GM12892 (cell line): ENCODE measurements at regions not wholly inside any gene's neighbourhood (a gene's known extent, or its start where the extent isn't known, plus 50 kb on each side); places are given as distances from the start of the nearest gene placed in this dataset.

Experiments used
- DNase-seq: peaks from one replicate; pipeline ENCODE4 v3.0.0; 2011; ENCODE audit not compliant: insufficient read length
- FAIRE-seq: peaks from 2 replicates; lab custom pipeline; 2011; peaks lifted over from hg19 to GRCh38; lab: Jason Lieb, UNC
- POLR2A ChIP-seq: IDR thresholded peaks from 2 replicates; pipeline ENCODE4 v1.6.1; 2011; ENCODE audit warnings: low read depth, low read length, control low read depth
- POLR2AphosphoS5 ChIP-seq: IDR thresholded peaks from 2 replicates; pipeline ENCODE4 v1.6.1; 2011; ENCODE audit warnings: low read depth, low read length, control low read depth
- TAF1 ChIP-seq: IDR thresholded peaks from 2 replicates; pipeline ENCODE4 v1.6.1; 2011; ENCODE audit warnings: low read depth, mild to moderate bottlenecking, control low read depth, low read length, borderline replicate concordance

DNA sequence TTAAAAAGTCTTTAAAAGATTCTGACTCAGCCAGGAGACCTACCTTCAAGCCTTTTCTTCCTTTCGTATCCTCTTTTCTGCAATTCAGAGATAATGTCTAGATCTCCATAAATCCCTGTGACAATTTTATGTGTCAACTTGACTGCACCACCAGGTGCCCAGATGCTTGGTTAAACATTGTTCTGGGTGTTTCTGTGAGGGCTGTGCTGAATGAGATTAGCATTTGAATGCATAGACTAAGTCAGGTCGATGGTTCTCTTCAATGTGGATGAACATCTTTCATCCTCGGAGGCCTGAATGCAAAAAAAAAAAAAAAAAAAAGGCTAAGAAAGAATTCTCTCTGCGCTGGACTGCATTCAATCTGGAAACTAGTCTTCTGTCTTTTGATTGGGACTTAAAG lies 1082.7 kb downstream of the NLGN4X start:
- TF ChIP-seq TAF1 (no peak), POLR2A (no peak), POLR2AphosphoS5 (no peak)
- DNase-seq (no peak), FAIRE-seq (no peak)

DNA sequence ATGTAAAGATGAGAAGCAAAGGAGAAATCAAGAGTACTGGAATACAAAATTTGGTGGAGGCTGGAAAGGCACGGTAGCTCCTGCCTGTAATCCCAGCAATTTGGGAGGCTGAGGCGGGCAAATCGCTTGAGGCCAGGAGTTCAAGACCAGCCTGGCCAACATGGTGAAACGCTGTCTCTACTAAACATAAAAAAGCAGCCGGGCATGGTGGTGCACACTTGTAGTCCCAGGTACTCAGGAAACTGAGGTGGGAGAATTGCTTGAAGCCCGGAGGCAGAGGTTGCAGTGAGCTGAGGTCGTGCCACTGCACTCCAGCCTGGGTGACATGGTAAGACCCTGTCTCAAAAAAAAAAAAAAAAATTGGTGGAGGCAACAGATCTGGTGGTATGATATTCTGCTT lies 1086.0 kb downstream of the NLGN4X start:
- TF ChIP-seq TAF1, result no peak
- TF ChIP-seq POLR2A, result no peak
- TF ChIP-seq POLR2AphosphoS5, result no peak

DNA sequence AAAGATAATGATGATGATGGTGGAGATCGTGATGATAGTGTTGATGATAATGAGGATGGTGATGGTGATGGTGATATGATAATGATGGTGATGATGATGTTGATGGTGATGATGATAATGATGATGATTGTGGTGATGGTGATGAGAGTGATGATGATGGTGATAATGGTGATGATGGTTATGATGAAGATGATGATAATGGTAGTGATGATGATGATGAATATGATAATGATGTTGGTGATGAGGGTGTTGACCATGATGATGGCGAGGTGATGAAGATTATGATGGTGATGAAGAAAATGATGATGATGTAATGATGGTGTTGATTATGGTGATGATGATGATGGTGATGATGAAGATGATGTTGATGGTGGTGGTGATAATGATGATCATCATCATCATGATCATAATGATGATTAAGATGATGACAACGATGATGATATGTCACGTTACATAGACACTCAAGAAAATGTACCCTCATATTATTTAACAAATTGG lies 1106.4 kb downstream of the NLGN4X start:
- FAIRE-seq, result no peak
- DNase-seq, result no peak
- no peak for TF ChIP-seq POLR2A
- no peak for TF ChIP-seq TAF1
- TF ChIP-seq POLR2AphosphoS5, result no peak

More for the DNA sequence above, 1086.0 kb downstream of the NLGN4X start:
- FAIRE-seq (no peak), DNase-seq (no peak)

DNA sequence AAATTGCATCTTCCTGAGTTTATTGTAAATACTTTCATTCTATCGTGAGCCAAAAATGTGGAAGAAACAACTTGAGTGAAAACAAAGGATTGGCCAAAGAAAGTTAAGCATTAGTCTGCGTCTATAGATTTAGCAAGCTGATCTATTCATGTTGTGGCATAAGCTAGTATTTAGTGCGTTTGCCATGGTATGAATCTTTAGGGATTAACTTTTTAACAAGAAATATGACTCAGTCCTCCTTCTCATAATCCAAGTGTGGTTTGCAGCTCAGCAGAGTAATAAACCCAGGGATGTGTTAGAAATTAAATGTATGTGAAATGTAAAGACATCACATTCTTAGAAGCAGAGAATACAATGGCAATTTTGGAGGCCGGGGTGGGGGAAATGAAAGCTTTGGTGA lies 1110.9 kb downstream of the NLGN4X start:
- DNase-seq, result no peak
- TF ChIP-seq POLR2AphosphoS5, result no peak
- TF ChIP-seq POLR2A, result no peak
- no peak for TF ChIP-seq TAF1
- FAIRE-seq, result no peak

DNA sequence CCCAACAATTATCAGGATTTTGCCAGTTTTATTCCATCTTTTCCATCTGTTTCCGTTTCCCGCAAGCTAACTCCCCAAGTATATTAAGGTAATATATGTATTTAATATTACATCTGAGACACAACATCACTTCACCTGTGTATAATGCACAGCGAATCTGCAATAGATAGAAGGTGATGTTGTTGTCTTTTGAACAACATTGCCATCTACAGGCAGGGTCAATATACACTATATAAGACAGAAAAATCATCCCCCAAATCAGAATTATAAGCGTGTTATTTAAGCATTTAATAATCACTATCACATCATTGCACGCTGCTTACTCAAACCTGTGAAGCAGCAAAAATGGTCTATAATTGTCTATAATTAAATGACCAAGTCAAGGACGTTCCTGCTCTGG lies 1115.5 kb downstream of the NLGN4X start:
- DNase-seq, result no peak
- FAIRE-seq, result no peak
- TF ChIP-seq POLR2AphosphoS5 (no peak), POLR2A (no peak), TAF1 (no peak)

DNA sequence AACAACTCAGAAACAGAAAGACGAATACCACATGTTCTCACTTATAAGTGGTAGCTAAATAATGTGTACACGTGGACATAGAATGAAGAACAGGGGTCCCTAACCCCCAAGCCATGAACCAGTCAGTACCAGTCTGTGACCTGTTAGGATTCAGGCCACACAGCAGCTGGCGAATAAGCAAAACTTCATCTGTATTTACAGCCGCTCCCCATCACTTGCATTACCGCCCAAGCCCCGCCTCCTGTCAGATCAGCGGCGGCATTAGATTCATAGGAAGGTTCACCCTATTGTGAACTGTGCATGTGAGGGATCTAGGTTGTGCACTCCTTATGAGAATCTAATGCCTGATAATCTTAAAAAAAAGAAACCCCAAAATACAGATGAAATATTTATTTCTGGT lies 1128.7 kb downstream of the NLGN4X start:
- no peak for DNase-seq
- no peak for FAIRE-seq
- TF ChIP-seq POLR2AphosphoS5 (no peak), TAF1 (no peak), POLR2A (no peak)

DNA sequence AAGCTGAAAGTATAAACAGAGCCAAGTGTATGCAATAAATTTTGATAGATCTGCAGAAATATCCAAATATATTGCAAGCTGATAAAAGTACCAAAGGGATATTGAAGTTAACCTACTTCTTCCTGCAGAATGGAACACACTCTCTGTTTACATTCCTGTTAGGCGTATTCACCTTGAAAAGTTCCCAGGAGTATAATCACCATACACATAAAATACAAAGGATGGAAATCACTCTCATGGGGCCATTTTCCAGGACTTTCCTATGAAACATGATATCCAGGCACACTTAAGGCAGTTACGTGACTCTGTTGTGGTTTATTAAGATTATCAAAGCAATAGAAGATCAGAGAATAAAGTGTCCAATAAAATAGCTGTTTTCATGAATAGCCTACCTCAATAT lies 1142.3 kb downstream of the NLGN4X start:
- FAIRE-seq (no peak), DNase-seq (no peak)
- TF ChIP-seq POLR2A (no peak), TAF1 (no peak)

DNA sequence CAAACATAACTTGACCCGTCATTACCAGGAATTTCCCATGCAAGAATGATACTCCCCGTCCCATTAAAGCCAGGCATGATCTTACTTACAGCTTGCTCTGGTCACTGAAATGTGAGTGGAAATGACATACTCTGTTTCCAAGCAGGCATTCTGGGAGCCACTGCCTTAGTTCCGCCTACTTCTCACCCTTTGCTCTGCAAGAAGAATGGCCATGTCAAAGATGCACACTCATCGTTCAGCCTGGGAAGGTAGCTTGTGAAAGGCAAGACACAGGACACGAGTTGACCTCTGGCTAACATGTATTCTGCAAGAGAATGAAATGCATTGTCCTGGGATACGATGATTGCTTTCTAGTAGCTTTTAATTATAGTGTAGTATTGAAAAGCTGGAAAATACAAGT lies 1144.4 kb downstream of the NLGN4X start:
- no peak for TF ChIP-seq POLR2AphosphoS5
- TF ChIP-seq TAF1, result no peak
- no peak for TF ChIP-seq POLR2A
- DNase-seq, result no peak
- FAIRE-seq, result no peak

DNA sequence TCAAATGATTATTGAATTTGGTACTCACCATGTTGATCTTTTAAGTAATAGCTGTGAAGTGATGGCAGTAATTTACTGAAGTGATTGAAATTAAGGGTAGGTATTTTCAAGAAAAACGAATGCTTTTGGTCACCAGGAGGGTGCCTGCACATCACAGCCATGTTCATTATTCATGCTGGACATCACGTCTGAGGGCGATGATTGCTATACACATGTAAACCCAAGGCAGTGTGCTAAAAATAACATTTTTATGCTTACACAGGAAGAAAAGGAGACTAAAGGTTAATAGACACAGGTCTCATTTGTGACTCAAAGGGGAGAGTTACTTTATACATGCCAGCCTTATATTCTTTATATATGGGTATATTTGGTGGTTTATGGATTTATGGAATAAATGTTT lies 1146.0 kb downstream of the NLGN4X start:
- TF ChIP-seq POLR2AphosphoS5, result no peak
- no peak for TF ChIP-seq POLR2A
- no peak for TF ChIP-seq TAF1
- DNase-seq (no peak), FAIRE-seq (no peak)

DNA sequence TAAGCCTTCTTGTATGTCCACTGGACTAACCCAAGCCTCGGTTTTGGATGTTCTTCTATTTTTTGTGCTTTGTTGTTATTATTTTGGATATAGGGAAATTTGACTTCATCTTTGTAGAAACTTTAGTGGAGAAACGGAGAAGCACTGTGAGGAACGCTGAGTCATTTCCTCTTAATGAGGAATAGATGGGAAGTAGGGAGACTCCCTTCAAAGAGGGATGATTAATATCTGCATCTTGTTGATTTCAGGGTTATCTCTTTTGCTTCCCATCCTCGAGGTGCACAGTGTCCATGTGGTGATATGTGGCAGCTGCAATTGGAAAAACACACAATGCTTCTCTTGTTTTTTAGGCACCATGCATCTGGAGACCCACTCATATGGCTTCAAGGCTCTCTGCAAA lies 1147.9 kb downstream of the NLGN4X start:
- no peak for TF ChIP-seq POLR2AphosphoS5
- TF ChIP-seq POLR2A, result no peak
- no peak for TF ChIP-seq TAF1
- FAIRE-seq, result no peak
- DNase-seq, result no peak

DNA sequence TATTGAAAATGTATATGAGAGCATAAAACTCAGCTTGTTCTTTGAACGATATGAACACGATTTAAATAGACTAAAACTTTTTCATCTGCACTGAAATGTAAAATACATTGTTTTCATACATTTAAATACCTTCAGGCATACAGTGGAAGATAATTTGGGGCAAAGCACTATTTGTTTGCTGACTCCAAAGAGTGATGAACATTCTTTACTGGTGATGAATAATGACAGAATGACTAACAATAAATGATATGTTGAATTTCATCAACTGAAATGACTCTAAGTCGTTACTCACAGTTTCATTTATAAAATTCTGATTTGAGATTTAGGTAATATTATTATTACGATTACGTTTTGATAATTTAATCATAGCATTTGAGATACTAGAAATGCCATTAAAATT lies 1160.1 kb downstream of the NLGN4X start:
- no peak for DNase-seq
- no peak for TF ChIP-seq TAF1
- no peak for TF ChIP-seq POLR2A
- TF ChIP-seq POLR2AphosphoS5, result no peak
- FAIRE-seq, result no peak

DNA sequence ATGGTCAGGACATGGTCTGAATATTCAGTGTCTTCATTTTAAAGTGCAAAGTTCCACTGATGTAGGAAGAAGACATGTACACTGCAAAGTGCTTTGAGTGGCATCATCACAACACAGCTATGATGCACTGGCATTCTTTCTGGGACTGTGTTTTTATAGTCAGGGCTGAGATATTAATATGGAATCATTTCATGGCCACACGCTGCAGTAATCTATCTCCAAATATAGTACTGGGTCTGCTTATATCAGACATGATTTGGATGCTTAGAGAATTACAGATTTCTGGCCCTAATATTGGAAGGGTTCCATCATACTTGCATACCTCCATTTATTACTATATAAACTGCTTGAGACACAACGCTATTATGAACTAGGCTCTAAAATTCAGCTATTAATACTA lies 1170.9 kb downstream of the NLGN4X start:
- no peak for TF ChIP-seq POLR2AphosphoS5
- TF ChIP-seq TAF1, result no peak
- no peak for TF ChIP-seq POLR2A
- DNase-seq (no peak), FAIRE-seq (no peak)
